ENCODE measurements at regions not wholly inside any gene's neighbourhood (a gene's known extent, or its start where the extent isn't known, plus 50 kb on each side); places are given as distances from the start of the nearest gene placed in this dataset.
"Not testable (repeated sequence)": the region's sequence is repeated elsewhere in the genome, so short reads cannot be mapped to it uniquely, and the experiment has no call there.

GRCh38 chr17:20842012-20842411, 200.8 kb downstream of the USP22 start:
- not testable (repeated sequence) for TF ChIP-seq CTCF (IDR thresholded peaks at IDR 0.05; ENCODE audit: low read length); EZH2 (optimal IDR thresholded peaks at IDR 0.05; ENCODE audit: low read depth, low read length)

Measured in MM.1S (cell line).